ENCODE measurements at regions not wholly inside any gene's neighbourhood (a gene's known extent, or its start where the extent isn't known, plus 50 kb on each side); places are given as distances from the start of the nearest gene placed in this dataset.

- in situ Hi-C loops (cut with MboI; ENCODE audit: low pct_unique_long_range_greater_than_20kb, low sequenced_read_pairs, unreplicated experiment) = no loop called here
- no peak for TF ChIP-seq CTCF (IDR thresholded peaks at IDR 0.05; ENCODE audit: extremely low read depth, insufficient read depth, missing control alignments)
- DNase-seq (ENCODE audit: low spot score) = no peak
Measured at GRCh38 chr12:123057513-123058265, 77.2 kb downstream of the ARL6IP4 start.

- DNase-seq (ENCODE audit: low spot score) = no peak
- no peak for TF ChIP-seq CTCF (IDR thresholded peaks at IDR 0.05; ENCODE audit: extremely low read depth, insufficient read depth, missing control alignments)
- in situ Hi-C loops (cut with MboI; ENCODE audit: low pct_unique_long_range_greater_than_20kb, low sequenced_read_pairs, unreplicated experiment) = no loop called here
Measured at GRCh38 chr12:123056709-123057108, 76.2 kb downstream of the ARL6IP4 start.

- no peak for DNase-seq (ENCODE audit: low spot score)
- no peak for TF ChIP-seq CTCF (IDR thresholded peaks at IDR 0.05; ENCODE audit: extremely low read depth, insufficient read depth, missing control alignments)
- in situ Hi-C loops (cut with MboI; ENCODE audit: low pct_unique_long_range_greater_than_20kb, low sequenced_read_pairs, unreplicated experiment) = no loop called here
Measured at GRCh38 chr12:123056053-123056452, 75.6 kb downstream of the ARL6IP4 start.

GRCh38 chr12:123055281-123055766 is 74.8 kb downstream of the ARL6IP4 start:
- no peak for DNase-seq (ENCODE audit: low spot score)
- no peak for TF ChIP-seq CTCF (IDR thresholded peaks at IDR 0.05; ENCODE audit: extremely low read depth, insufficient read depth, missing control alignments)
- in situ Hi-C loops (cut with MboI; ENCODE audit: low pct_unique_long_range_greater_than_20kb, low sequenced_read_pairs, unreplicated experiment) = no loop called here

GRCh38 chr12:123054371-123054770 is 73.9 kb downstream of the ARL6IP4 start:
- TF ChIP-seq CTCF (IDR thresholded peaks at IDR 0.05; ENCODE audit: extremely low read depth, insufficient read depth, missing control alignments) = no peak
- in situ Hi-C loops (cut with MboI; ENCODE audit: low pct_unique_long_range_greater_than_20kb, low sequenced_read_pairs, unreplicated experiment) = no loop called here
- no peak for DNase-seq (ENCODE audit: low spot score)

GRCh38 chr12:123051556-123051955 is 71.1 kb downstream of the ARL6IP4 start:
- in situ Hi-C loops (cut with MboI; ENCODE audit: low pct_unique_long_range_greater_than_20kb, low sequenced_read_pairs, unreplicated experiment) = no loop called here
- TF ChIP-seq CTCF (IDR thresholded peaks at IDR 0.05; ENCODE audit: extremely low read depth, insufficient read depth, missing control alignments) = no peak
- DNase-seq (ENCODE audit: low spot score) = no peak

Data from GM13977 (cell line).